SK-MEL-5 (cell line): ENCODE measurements at regions not wholly inside any gene's neighbourhood (a gene's known extent, or its start where the extent isn't known, plus 50 kb on each side); places are given as distances from the start of the nearest gene placed in this dataset.
A peak's percentile ranks its signal among the peaks of the same experiment; 100 is the strongest.

ENCODE experiments used
- DNase-seq: peaks from one replicate; pipeline ENCODE4 v3.0.0-alpha.2; 2016; ENCODE audit warnings: low read depth, low spot score
- in situ Hi-C: cut with HindIII; loops from 2 replicates; pipeline ENCODE4 v1.10.0; 2016; ENCODE audit warnings: low sequenced_read_pairs, high pct_unique_total_duplicates, low pct_unique_long_range_greater_than_20kb

- in situ Hi-C loops = no loop called here
- DNase-seq = no peak
These were observed 309.7 kb downstream of the TLE1 start for GRCh38 chr9:81379655-81380054.

- in situ Hi-C loops = no loop called here
- DNase-seq = no peak
These were observed 311.4 kb downstream of the TLE1 start for GRCh38 chr9:81377921-81378320.

- no peak for DNase-seq
- in situ Hi-C loops = no loop called here
These were observed 312.0 kb downstream of the TLE1 start for GRCh38 chr9:81377320-81377719.

GRCh38 chr9:81375187-81376100 is 313.9 kb downstream of the TLE1 start:
- in situ Hi-C loops = no loop called here
- no peak for DNase-seq

- peak; percentile 88 for DNase-seq
- in situ Hi-C loops = no loop called here
These were observed 314.7 kb downstream of the TLE1 start for GRCh38 chr9:81374459-81375186.

GRCh38 chr9:81373294-81373693 is 316.1 kb downstream of the TLE1 start:
- in situ Hi-C loops = no loop called here
- peak; percentile 79 for DNase-seq

GRCh38 chr9:81372628-81373191 is 316.6 kb downstream of the TLE1 start:
- in situ Hi-C loops = no loop called here
- peak; percentile 79 for DNase-seq

GRCh38 chr9:81371824-81372223 is 317.5 kb downstream of the TLE1 start:
- DNase-seq = no peak
- in situ Hi-C loops = no loop called here

GRCh38 chr9:81370650-81371049 is 318.7 kb downstream of the TLE1 start:
- in situ Hi-C loops = no loop called here
- DNase-seq = no peak

GRCh38 chr9:81370096-81370495 is 319.3 kb downstream of the TLE1 start:
- in situ Hi-C loops = no loop called here
- no peak for DNase-seq

- DNase-seq = no peak
- in situ Hi-C loops = no loop called here
These were observed 320.2 kb downstream of the TLE1 start for GRCh38 chr9:81369121-81369520.

GRCh38 chr9:81363916-81364480 is 325.3 kb downstream of the TLE1 start:
- in situ Hi-C loops = no loop called here
- DNase-seq = no peak

GRCh38 chr9:81361296-81361695 is 328.1 kb downstream of the TLE1 start:
- in situ Hi-C loops = no loop called here
- no peak for DNase-seq

- DNase-seq = no peak
- in situ Hi-C loops = no loop called here
These were observed 338.2 kb downstream of the TLE1 start for GRCh38 chr9:81351166-81351565.

GRCh38 chr9:81344366-81344765 is 345.0 kb downstream of the TLE1 start:
- in situ Hi-C loops = no loop called here
- no peak for DNase-seq

- in situ Hi-C loops = no loop called here
- DNase-seq = no peak
These were observed 353.4 kb downstream of the TLE1 start for GRCh38 chr9:81335879-81336421.

- DNase-seq = no peak
- in situ Hi-C loops = no loop called here
These were observed 367.8 kb downstream of the TLE1 start for GRCh38 chr9:81321551-81321950.

GRCh38 chr9:81320909-81321482 is 368.4 kb downstream of the TLE1 start:
- in situ Hi-C loops = no loop called here

More at GRCh38 chr9:81320909-81321482, 368.4 kb downstream of the TLE1 start:
- no peak for DNase-seq
